ENCODE measurements at regions not wholly inside any gene's neighbourhood (a gene's known extent, or its start where the extent isn't known, plus 50 kb on each side); places are given as distances from the start of the nearest gene placed in this dataset.

- Mint-ChIP-seq H3K36me3 (ENCODE audit: unreplicated experiment) (no peaks in the 10 kb centered on the region), H3K27me3 (ENCODE audit: unreplicated experiment) (peaks cover 2% of the 10 kb centered on the region), H3K4me1 (ENCODE audit: low read depth, unreplicated experiment) (no peaks in the 10 kb centered on the region), H3K9me3 (ENCODE audit: unreplicated experiment) (peaks cover 2% of the 10 kb centered on the region), H3K27ac (ENCODE audit: unreplicated experiment) (no peak overlapping the region), H3K4me3 (ENCODE audit: unreplicated experiment) (no peak overlapping the region)
- no peak for TF ChIP-seq CTCF (IDR thresholded peaks at IDR 0.05; ENCODE audit: partially characterized antibody, unreplicated experiment)
- no peak for DNase-seq
Observed at GRCh38 chr12:108069651-108070165, 59.4 kb upstream of the WSCD2 start.

- no peak for DNase-seq
- H3K36me3 Mint-ChIP-seq (ENCODE audit: unreplicated experiment): no peaks in the 10 kb centered on the region
- H3K9me3 Mint-ChIP-seq (ENCODE audit: unreplicated experiment): peaks cover 2% of the 10 kb centered on the region
- TF ChIP-seq CTCF (IDR thresholded peaks at IDR 0.05; ENCODE audit: partially characterized antibody, unreplicated experiment): no peak
- H3K27ac Mint-ChIP-seq (ENCODE audit: unreplicated experiment): no peak overlapping the region
- no peaks in the 10 kb centered on the region for H3K4me1 Mint-ChIP-seq (ENCODE audit: low read depth, unreplicated experiment)
- no peak overlapping the region for H3K4me3 Mint-ChIP-seq (ENCODE audit: unreplicated experiment)
- H3K27me3 Mint-ChIP-seq (ENCODE audit: unreplicated experiment): peaks cover 4% of the 10 kb centered on the region
Observed at GRCh38 chr12:108075561-108075960, 53.5 kb upstream of the WSCD2 start.

- Mint-ChIP-seq H3K9me3 (ENCODE audit: unreplicated experiment) (peaks cover 2% of the 10 kb centered on the region), H3K4me3 (ENCODE audit: unreplicated experiment) (no peak overlapping the region), H3K4me1 (ENCODE audit: low read depth, unreplicated experiment) (no peaks in the 10 kb centered on the region), H3K36me3 (ENCODE audit: unreplicated experiment) (no peaks in the 10 kb centered on the region), H3K27ac (ENCODE audit: unreplicated experiment) (no peak overlapping the region), H3K27me3 (ENCODE audit: unreplicated experiment) (peaks cover 4% of the 10 kb centered on the region)
- no peak for TF ChIP-seq CTCF (IDR thresholded peaks at IDR 0.05; ENCODE audit: partially characterized antibody, unreplicated experiment)
- no peak for DNase-seq
Observed at GRCh38 chr12:108076556-108076955, 52.5 kb upstream of the WSCD2 start.

GRCh38 chr12:108078428-108078827 lies 50.7 kb upstream of the WSCD2 start:
- no peaks in the 10 kb centered on the region for H3K36me3 Mint-ChIP-seq (ENCODE audit: unreplicated experiment)
- DNase-seq: no peak
- no peaks in the 10 kb centered on the region for H3K9me3 Mint-ChIP-seq (ENCODE audit: unreplicated experiment)
- H3K4me3 Mint-ChIP-seq (ENCODE audit: unreplicated experiment): no peak overlapping the region
- no peak overlapping the region for H3K27ac Mint-ChIP-seq (ENCODE audit: unreplicated experiment)
- H3K27me3 Mint-ChIP-seq (ENCODE audit: unreplicated experiment): peaks cover 4% of the 10 kb centered on the region
- H3K4me1 Mint-ChIP-seq (ENCODE audit: low read depth, unreplicated experiment): no peaks in the 10 kb centered on the region
- no peak for TF ChIP-seq CTCF (IDR thresholded peaks at IDR 0.05; ENCODE audit: partially characterized antibody, unreplicated experiment)

Data from glutamatergic neuron (in vitro differentiated cells).